ENCODE measurements at regions not wholly inside any gene's neighbourhood (a gene's known extent, or its start where the extent isn't known, plus 50 kb on each side); places are given as distances from the start of the nearest gene placed in this dataset.

- no peak for TF ChIP-seq EZH2 (IDR thresholded peaks at IDR 0.05)
- no peak for TF ChIP-seq POLR2AphosphoS5 (IDR thresholded peaks at IDR 0.05; ENCODE audit: borderline replicate concordance, low read depth, low read length)
- no peak for TF ChIP-seq FOXP2 (optimal IDR thresholded peaks at IDR 0.05; ENCODE audit: control extremely low read depth, extremely low read length, insufficient read depth)
Observed at GRCh38 chr5:163846512-163846911, 341.1 kb downstream of the MAT2B start.
